ENCODE measurements at regions not wholly inside any gene's neighbourhood (a gene's known extent, or its start where the extent isn't known, plus 50 kb on each side); places are given as distances from the start of the nearest gene placed in this dataset.
"Not testable (repeated sequence)": the region's sequence is repeated elsewhere in the genome, so short reads cannot be mapped to it uniquely, and the experiment has no call there.

GRCh38 chr4:179164267-179164999 is 1722.2 kb upstream of the AGA start:
- DNase-seq: no peak

- DNase-seq: peak in 1 of 3 experiments; percentile 29
Measured at GRCh38 chr4:179165000-179165738, 1722.9 kb upstream of the AGA start.

GRCh38 chr4:179165862-179166261 is 1723.6 kb upstream of the AGA start:
- no peak for DNase-seq

- not testable (repeated sequence) for DNase-seq
Measured at GRCh38 chr4:179170308-179170707, 1728.1 kb upstream of the AGA start.

GRCh38 chr4:179182741-179183140 is 1740.5 kb upstream of the AGA start:
- peak in 1 of 3 experiments; percentile 55 for DNase-seq

- DNase-seq: no peak
Measured at GRCh38 chr4:179195887-179196286, 1753.7 kb upstream of the AGA start.

- DNase-seq: no peak
Measured at GRCh38 chr4:179196511-179196910, 1754.3 kb upstream of the AGA start.

- DNase-seq: no peak
Measured at GRCh38 chr4:179200681-179201080, 1758.4 kb upstream of the AGA start.

GRCh38 chr4:179225594-179225993 is 1783.4 kb upstream of the AGA start:
- no peak for DNase-seq

GRCh38 chr4:179248821-179249220 is 1806.6 kb upstream of the AGA start:
- DNase-seq: no peak

- peak in 1 of 3 experiments; percentile 31 for DNase-seq
Measured at GRCh38 chr4:179268791-179269190, 1826.6 kb upstream of the AGA start.

- no peak for DNase-seq
Measured at GRCh38 chr4:179272282-179272681, 1830.0 kb upstream of the AGA start.

GRCh38 chr4:179278647-179279046 is 1836.4 kb upstream of the AGA start:
- no peak for DNase-seq

GRCh38 chr4:179285696-179286095 is 1843.5 kb upstream of the AGA start:
- DNase-seq: peak in 2 of 3 experiments; percentile 20 to 60

- DNase-seq: peak in 1 of 3 experiments; percentile 42
Measured at GRCh38 chr4:179291657-179292056, 1849.4 kb upstream of the AGA start.

GRCh38 chr4:179292468-179292867 is 1850.2 kb upstream of the AGA start:
- DNase-seq: no peak

GRCh38 chr4:179307297-179308136 is 1865.3 kb upstream of the AGA start:
- DNase-seq: peak in 2 of 3 experiments; percentile 3 to 23

- DNase-seq: no peak
Measured at GRCh38 chr4:179313823-179314222, 1871.6 kb upstream of the AGA start.

- DNase-seq: no peak
Measured at GRCh38 chr4:179325181-179325580, 1882.9 kb upstream of the AGA start.

- no peak for DNase-seq
Measured at GRCh38 chr4:179328627-179329026, 1886.4 kb upstream of the AGA start.

GRCh38 chr4:179331362-179331761 is 1889.1 kb upstream of the AGA start:
- no peak for DNase-seq

GRCh38 chr4:179344861-179345260 is 1902.6 kb upstream of the AGA start:
- no peak for DNase-seq

- DNase-seq: no peak
Measured at GRCh38 chr4:179352221-179352620, 1910.0 kb upstream of the AGA start.
